Activated T-cell treated with anti-CD3 and anti-CD28 coated beads, Interleukin-2, amount 50 U/mL, for 72 hours (primary cell): ENCODE measurements at regions not wholly inside any gene's neighbourhood (a gene's known extent, or its start where the extent isn't known, plus 50 kb on each side); places are given as distances from the start of the nearest gene placed in this dataset.
"Not testable (repeated sequence)": the region's sequence is repeated elsewhere in the genome, so short reads cannot be mapped to it uniquely, and the experiment has no call there.

Source experiments
- ATAC-seq, 2 donors: fragments of 150-1000 bp; cut with Tn5 transposase; replicated peaks in 1 of 2; 2 replicates each; pipeline ENCODE4 v1.10.0; 2021; ENCODE audit warnings: moderate library complexity in 2 of 2, mild to moderate bottlenecking in 1 of 2
- DNase-seq, 2 donors: peaks; one replicate each; pipeline ENCODE4 v3.0.0; 2021 to 2022; ENCODE audit warnings: mixed read lengths in 1 of 2
- H3K27ac Mint-ChIP-seq: one replicate; pipeline ENCODE4 v1.8.0; 2022; ENCODE audit warnings: mild to moderate bottlenecking, moderate library complexity, mixed read lengths
- H3K27me3 Mint-ChIP-seq: one replicate; pipeline ENCODE4 v1.8.0; 2022; ENCODE audit warnings: low read depth, mixed read lengths
- H3K36me3 Mint-ChIP-seq, 2 donors: one replicate each; pipeline ENCODE4 v1.8.0; 2022; ENCODE audit warnings: mixed read lengths in 2 of 2, mild to moderate bottlenecking in 1 of 2; ENCODE audit not compliant: insufficient read depth in 2 of 2
- H3K4me1 Mint-ChIP-seq: one replicate; pipeline ENCODE4 v1.8.0; 2022; ENCODE audit warnings: low read depth, mixed read lengths
- H3K4me3 Mint-ChIP-seq, 2 donors: one replicate each; pipeline ENCODE4 v1.8.0; 2022; ENCODE audit warnings: mild to moderate bottlenecking in 2 of 2, mixed read lengths in 2 of 2, moderate library complexity in 2 of 2
- H3K9me3 Mint-ChIP-seq, 2 donors: one replicate each; pipeline ENCODE4 v1.8.0; 2022; ENCODE audit warnings: mixed read lengths in 2 of 2

- H3K36me3 Mint-ChIP-seq: no peaks in the 10 kb centered on the region
Observed at GRCh38 chr2:17228461-17228860, 289.8 kb downstream of the RAD51AP2 start.

GRCh38 chr2:17227856-17228255, 290.4 kb downstream of the RAD51AP2 start:
- ATAC-seq (no peak), DNase-seq (no peak)
- Mint-ChIP-seq H3K9me3 (peaks cover 6 to 8% of the 10 kb centered on the region in 2 donors), H3K27me3 (no peaks in the 10 kb centered on the region), H3K36me3 (no peaks in the 10 kb centered on the region), H3K4me3 (no peak overlapping the region), H3K27ac (no peak overlapping the region), H3K4me1 (no peaks in the 10 kb centered on the region)

More at GRCh38 chr2:17228461-17228860, 289.8 kb downstream of the RAD51AP2 start:
- no peak for DNase-seq
- Mint-ChIP-seq H3K27me3 (no peaks in the 10 kb centered on the region), H3K9me3 (peaks cover 4 to 8% of the 10 kb centered on the region in 2 donors), H3K4me3 (no peak overlapping the region), H3K4me1 (no peaks in the 10 kb centered on the region), H3K27ac (no peak overlapping the region)
- no peak for ATAC-seq

DNA sequence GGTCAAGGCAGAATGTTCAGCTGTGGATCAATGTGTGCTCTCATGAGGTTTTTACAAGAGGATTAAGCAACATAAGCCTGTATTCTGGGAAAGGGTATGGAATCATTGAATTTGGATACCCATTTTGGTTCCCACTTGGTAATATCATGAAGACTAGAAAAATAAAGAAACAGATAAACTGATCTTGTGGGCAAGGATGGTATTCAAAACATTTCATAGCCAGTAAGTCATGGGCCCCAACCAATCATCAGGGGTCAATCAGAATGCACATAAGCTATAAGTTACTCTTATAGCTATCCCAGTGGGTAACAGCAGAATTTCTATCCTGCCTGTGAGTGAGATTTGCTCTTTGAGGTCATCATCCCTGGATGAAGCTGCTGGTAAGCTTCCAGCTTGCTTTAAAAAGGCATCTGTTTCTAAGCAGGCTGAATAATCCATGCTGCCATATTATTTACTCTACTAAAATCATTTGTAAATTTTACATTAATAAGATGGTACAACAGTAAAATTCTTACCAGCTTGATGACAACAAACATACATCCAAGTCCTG, 291.2 kb downstream of the RAD51AP2 start:
- peaks cover 6 to 11% of the 10 kb centered on the region in 2 donors for H3K9me3 Mint-ChIP-seq
- H3K4me1 Mint-ChIP-seq: no peaks in the 10 kb centered on the region
- no peaks in the 10 kb centered on the region for H3K27me3 Mint-ChIP-seq
- DNase-seq (no peak), ATAC-seq (no peak)
- H3K4me3 Mint-ChIP-seq: no peak overlapping the region
- no peaks in the 10 kb centered on the region for H3K36me3 Mint-ChIP-seq
- no peak overlapping the region for H3K27ac Mint-ChIP-seq

DNA sequence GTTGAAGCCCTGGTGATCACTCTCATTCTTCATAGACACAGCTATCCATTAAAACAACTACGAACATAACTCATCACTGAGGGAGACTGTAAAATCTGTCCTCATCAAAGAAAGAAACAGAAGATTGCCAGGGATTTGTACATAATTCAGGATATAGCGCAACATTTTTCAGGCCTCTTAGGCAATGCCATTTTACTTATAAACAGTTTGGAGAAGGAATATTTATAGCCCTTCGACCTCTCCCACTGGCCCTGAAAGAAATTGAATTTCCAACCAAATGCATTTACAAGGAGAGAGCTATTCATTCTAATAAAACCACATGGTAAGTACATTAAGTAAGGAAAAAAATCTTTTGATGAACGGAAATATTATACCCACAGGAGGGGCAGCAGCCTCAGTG, 295.0 kb downstream of the RAD51AP2 start:
- Mint-ChIP-seq H3K4me3 (no peak overlapping the region), H3K27ac (no peak overlapping the region), H3K27me3 (no peaks in the 10 kb centered on the region), H3K4me1 (no peaks in the 10 kb centered on the region), H3K9me3 (peaks cover 5 to 12% of the 10 kb centered on the region in 2 donors), H3K36me3 (no peaks in the 10 kb centered on the region)
- ATAC-seq (no peak), DNase-seq (no peak)

DNA sequence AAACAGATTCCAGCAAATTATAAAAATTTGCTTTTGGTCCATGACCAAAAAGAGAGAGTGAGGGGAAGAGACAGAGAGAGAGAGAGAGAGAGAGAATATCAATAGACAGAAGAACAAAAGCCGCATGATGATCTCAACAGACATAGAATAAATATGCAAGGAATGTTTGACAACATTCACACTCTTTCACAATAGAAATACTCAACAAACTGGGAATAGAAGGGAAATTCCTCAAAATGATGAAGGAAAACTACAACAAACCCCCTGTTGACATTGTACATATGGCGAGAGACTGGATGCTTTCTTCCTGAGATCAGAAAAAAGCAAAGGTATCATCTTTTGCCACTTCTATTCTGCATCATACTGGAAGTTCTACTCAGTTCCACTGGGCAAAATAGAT, 309.7 kb downstream of the RAD51AP2 start:
- Mint-ChIP-seq H3K27ac (no peak overlapping the region), H3K4me3 (no peak overlapping the region), H3K9me3 (peaks cover 3 to 11% of the 10 kb centered on the region in 2 donors), H3K36me3 (peaks cover 0 to 2% of the 10 kb centered on the region in 2 donors), H3K27me3 (no peaks in the 10 kb centered on the region), H3K4me1 (no peaks in the 10 kb centered on the region)
- ATAC-seq: no peak
- DNase-seq: no peak

- DNase-seq: no peak
- Mint-ChIP-seq H3K9me3 (peaks cover 3 to 11% of the 10 kb centered on the region in 2 donors), H3K4me1 (no peaks in the 10 kb centered on the region), H3K27ac (no peak overlapping the region), H3K4me3 (no peak overlapping the region), H3K27me3 (no peaks in the 10 kb centered on the region), H3K36me3 (peaks cover 0 to 2% of the 10 kb centered on the region in 2 donors)
- ATAC-seq: no peak
Observed at GRCh38 chr2:17206771-17207170, 311.5 kb downstream of the RAD51AP2 start.

DNA sequence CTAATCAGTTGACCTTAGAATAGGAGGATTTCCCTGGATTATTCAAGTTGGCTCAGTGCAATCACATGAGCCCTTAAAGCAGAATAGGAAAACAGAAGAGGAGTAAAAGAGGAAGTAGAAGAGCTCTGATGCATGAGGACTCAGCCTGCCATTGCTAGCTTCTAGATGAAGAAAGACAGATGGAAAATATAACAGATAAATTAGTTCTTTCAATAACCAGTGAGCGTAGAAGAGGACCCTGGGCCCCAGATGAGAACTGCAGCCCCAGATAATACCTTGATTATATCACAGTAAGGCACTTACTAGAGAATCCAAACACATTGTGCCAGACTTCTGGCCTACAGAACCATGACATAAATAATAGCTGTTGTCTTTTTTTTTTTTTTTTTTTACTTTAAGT, 314.0 kb downstream of the RAD51AP2 start:
- not testable (repeated sequence) for H3K36me3 Mint-ChIP-seq, H3K27ac Mint-ChIP-seq, ATAC-seq, DNase-seq, H3K27me3 Mint-ChIP-seq, H3K4me1 Mint-ChIP-seq, H3K4me3 Mint-ChIP-seq
- peaks cover 3 to 13% of the 10 kb centered on the region in 2 donors for H3K9me3 Mint-ChIP-seq

DNA sequence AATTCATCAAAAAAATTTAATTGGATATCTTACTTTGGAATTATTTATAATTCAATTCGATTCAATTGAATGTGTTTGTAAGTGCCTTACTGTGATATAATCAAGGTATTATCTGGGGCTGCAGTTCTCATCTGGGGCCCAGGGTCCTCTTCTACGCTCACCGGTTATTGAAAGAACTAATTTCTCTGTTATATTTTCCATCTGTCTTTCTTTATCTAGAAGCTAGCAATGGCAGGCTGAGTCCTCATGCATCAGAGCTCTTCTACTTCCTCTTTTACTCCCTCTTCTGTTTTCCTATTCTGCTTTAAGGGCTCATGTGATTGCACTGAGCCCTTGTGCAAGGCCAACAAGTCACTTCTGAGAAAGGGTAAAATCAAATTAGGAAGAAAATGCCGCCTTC, 315.6 kb downstream of the RAD51AP2 start:
- not testable (repeated sequence) for H3K36me3 Mint-ChIP-seq, DNase-seq

DNA sequence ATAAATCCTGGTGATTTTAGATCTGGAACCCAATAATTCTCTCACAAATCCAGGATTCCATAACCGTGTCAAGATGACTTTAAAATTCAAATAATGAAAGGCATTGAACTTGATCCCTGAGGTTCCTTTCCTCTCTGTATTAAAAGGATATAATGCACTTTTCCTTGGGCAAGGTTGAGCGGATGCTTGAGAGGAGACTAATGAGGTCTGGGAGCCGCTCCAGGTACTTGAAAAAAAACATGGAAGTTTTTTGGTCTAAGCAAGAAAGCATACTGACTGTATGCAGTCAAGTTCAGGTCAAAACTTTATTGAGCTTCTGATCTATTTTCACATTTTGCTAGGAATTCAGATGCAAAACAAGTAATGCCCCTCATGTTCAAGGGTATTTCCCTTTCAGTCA, 318.5 kb downstream of the RAD51AP2 start:
- H3K4me1 Mint-ChIP-seq: no peaks in the 10 kb centered on the region

More for the DNA sequence above, 315.6 kb downstream of the RAD51AP2 start:
- not testable (repeated sequence) for H3K27ac Mint-ChIP-seq, H3K27me3 Mint-ChIP-seq, H3K4me3 Mint-ChIP-seq, H3K9me3 Mint-ChIP-seq, ATAC-seq, H3K4me1 Mint-ChIP-seq

GRCh38 chr2:17196380-17196779, 321.9 kb downstream of the RAD51AP2 start:
- H3K9me3 Mint-ChIP-seq: peaks cover 2 to 6% of the 10 kb centered on the region in 2 donors
- H3K27me3 Mint-ChIP-seq: no peaks in the 10 kb centered on the region
- no peak for ATAC-seq
- H3K4me3 Mint-ChIP-seq: no peak overlapping the region
- H3K27ac Mint-ChIP-seq: no peak overlapping the region
- DNase-seq: no peak
- peaks cover 0 to 2% of the 10 kb centered on the region in 2 donors for H3K36me3 Mint-ChIP-seq
- H3K4me1 Mint-ChIP-seq: no peaks in the 10 kb centered on the region

More for the DNA sequence above, 318.5 kb downstream of the RAD51AP2 start:
- Mint-ChIP-seq H3K36me3 (no peaks in the 10 kb centered on the region), H3K27ac (no peak overlapping the region), H3K9me3 (peaks cover 4 to 5% of the 10 kb centered on the region in 2 donors), H3K27me3 (no peaks in the 10 kb centered on the region), H3K4me3 (no peak overlapping the region)
- ATAC-seq: no peak
- DNase-seq: no peak

- DNase-seq: no peak
- Mint-ChIP-seq H3K27ac (no peak overlapping the region), H3K4me1 (no peaks in the 10 kb centered on the region), H3K36me3 (peaks cover 0 to 2% of the 10 kb centered on the region in 2 donors), H3K9me3 (peaks cover 2 to 6% of the 10 kb centered on the region in 2 donors), H3K27me3 (no peaks in the 10 kb centered on the region), H3K4me3 (no peak overlapping the region)
- no peak for ATAC-seq
Observed at GRCh38 chr2:17195016-17195415, 323.2 kb downstream of the RAD51AP2 start.

DNA sequence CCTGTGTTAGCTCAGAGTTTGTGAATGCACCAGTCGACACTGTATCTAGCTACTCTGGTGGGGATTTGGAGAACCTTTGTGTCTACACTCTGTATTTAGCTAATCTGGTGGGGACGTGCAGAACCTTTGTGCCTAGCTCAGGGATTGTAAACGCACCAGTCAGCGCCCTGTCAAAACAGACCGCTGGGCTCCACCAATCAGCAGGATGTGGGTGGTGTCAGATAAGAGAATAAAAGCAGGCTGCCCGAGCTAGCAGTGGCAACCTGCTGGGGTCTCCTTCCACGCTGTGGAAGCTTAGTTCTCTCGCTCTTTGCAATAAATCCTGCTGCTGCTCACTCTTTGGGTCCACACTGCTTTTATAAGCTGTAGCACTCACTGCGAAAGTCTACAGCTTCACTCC, 324.2 kb downstream of the RAD51AP2 start:
- DNase-seq (no peak), ATAC-seq (no peak)
- Mint-ChIP-seq H3K36me3 (peaks cover 0 to 2% of the 10 kb centered on the region in 2 donors), H3K4me1 (no peaks in the 10 kb centered on the region), H3K27ac (no peak overlapping the region), H3K4me3 (no peak overlapping the region), H3K27me3 (no peaks in the 10 kb centered on the region), H3K9me3 (peaks cover 2 to 8% of the 10 kb centered on the region in 2 donors)

- not testable (repeated sequence) for DNase-seq, H3K36me3 Mint-ChIP-seq, H3K27ac Mint-ChIP-seq, H3K27me3 Mint-ChIP-seq, H3K4me3 Mint-ChIP-seq, ATAC-seq, H3K9me3 Mint-ChIP-seq, H3K4me1 Mint-ChIP-seq
Observed at GRCh38 chr2:17193433-17193890, 324.8 kb downstream of the RAD51AP2 start.

- H3K27me3 Mint-ChIP-seq: no peaks in the 10 kb centered on the region
- ATAC-seq: no peak
- H3K36me3 Mint-ChIP-seq: peaks cover 0 to 2% of the 10 kb centered on the region in 2 donors
- H3K9me3 Mint-ChIP-seq: peaks cover 3 to 5% of the 10 kb centered on the region in 2 donors
- H3K4me3 Mint-ChIP-seq: no peak overlapping the region
- DNase-seq: no peak
- H3K4me1 Mint-ChIP-seq: no peaks in the 10 kb centered on the region
- H3K27ac Mint-ChIP-seq: no peak overlapping the region
Observed at GRCh38 chr2:17191223-17191622, 327.0 kb downstream of the RAD51AP2 start.
